ENCODE measurements at regions not wholly inside any gene's neighbourhood (a gene's known extent, or its start where the extent isn't known, plus 50 kb on each side); places are given as distances from the start of the nearest gene placed in this dataset.

- TF ChIP-seq SMC3 (IDR thresholded peaks at IDR 0.05): no peak
- TF ChIP-seq CTCF (IDR thresholded peaks at IDR 0.05): no peak
- no peak for TF ChIP-seq MYC (IDR thresholded peaks at IDR 0.05; ENCODE audit: borderline replicate concordance, low read length)
- no peak for TF ChIP-seq BHLHE40 (IDR thresholded peaks at IDR 0.05; ENCODE audit: low read depth, low read length)
- no peak for TF ChIP-seq HMGXB4 (CRISPR knock-in tag; IDR thresholded peaks at IDR 0.05; ENCODE audit: borderline replicate concordance)
- no peak for TF ChIP-seq RAD21 (conservative IDR thresholded peaks at IDR 0.05 in 1 of 2, IDR thresholded peaks at IDR 0.05 in 1 of 2)
- no peak for TF ChIP-seq RCOR1 (IDR thresholded peaks at IDR 0.05; ENCODE audit: low read depth, low read length)
- no peak for TF ChIP-seq GATA3 (IDR thresholded peaks at IDR 0.05; ENCODE audit: borderline replicate concordance)
- TF ChIP-seq SREBF2 (IDR thresholded peaks at IDR 0.05): no peak
- no peak for TF ChIP-seq POLR2A (IDR thresholded peaks at IDR 0.05; ENCODE audit: low read length)
- TF ChIP-seq EP300 (IDR thresholded peaks at IDR 0.05): no peak
- no peak for TF ChIP-seq MAZ (IDR thresholded peaks at IDR 0.05; ENCODE audit: borderline replicate concordance, low read depth, low read length)
Observed at GRCh38 chr6:22411376-22412105, 114.7 kb upstream of the PRL start.
